GM18505 (cell line): ENCODE measurements at regions not wholly inside any gene's neighbourhood (a gene's known extent, or its start where the extent isn't known, plus 50 kb on each side); places are given as distances from the start of the nearest gene placed in this dataset.
"Not testable (repeated sequence)": the region's sequence is repeated elsewhere in the genome, so short reads cannot be mapped to it uniquely, and the experiment has no call there.

Experiments used
- ATAC-seq: cut with Tn5 transposase; IDR thresholded peaks from one replicate; pipeline ENCODE4 v1.9.1; 2021; ENCODE audit not compliant: unreplicated experiment

DNA sequence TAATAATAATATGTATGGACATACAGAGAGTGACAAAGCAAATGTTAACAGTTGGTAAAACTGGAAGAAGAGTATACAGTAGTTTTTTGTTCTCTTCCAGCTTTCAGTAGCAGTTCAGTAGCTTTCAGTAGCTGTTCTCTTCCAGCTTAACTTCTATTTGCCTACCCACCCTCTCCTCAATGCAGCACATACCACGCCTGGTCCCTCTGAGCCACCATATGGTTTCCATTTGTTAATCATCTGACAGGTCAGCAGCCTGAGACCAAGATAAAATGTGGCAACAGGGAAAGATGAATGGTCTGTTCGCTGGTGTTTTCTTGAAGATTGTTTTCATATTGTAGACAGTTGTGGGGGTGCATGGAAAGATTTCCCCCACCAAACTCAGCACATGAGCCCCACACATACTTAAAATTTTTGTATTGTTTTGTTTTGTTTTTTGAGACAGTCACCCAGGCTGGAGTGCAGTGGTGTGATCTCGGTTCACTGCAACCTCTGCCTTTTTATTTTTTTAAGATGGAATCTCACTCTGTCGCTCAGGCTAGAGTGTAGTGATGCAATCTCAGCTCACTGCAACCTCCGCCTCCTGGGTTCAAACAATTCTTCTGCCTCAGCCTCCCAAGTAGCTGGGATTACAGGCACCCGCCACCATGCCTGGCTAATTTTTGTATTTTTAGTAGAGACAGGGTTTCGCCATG is 56.8 kb downstream of the ATP6V0E2 start:
- not testable (repeated sequence) for ATAC-seq

DNA sequence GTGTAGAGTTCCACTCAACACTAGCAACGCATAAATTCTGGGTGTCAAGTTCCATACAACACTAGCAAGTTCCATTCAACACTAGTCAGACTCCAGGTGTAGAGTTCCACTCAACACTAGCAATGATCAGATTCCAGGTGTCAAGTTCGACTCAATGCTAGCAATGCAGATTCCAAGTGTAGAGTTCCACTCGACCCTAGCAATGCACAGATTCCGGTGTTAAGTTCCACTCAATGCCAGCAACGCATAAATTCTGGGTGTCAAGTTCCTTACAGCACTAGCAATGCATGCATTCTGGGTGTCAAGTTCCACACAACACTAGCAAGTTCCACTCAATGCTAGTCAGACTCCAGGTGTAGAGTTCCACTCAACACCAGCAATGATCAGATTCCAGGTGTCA is 60.0 kb downstream of the ATP6V0E2 start:
- not testable (repeated sequence) for ATAC-seq

GRCh38 chr7:149947346-149947745 is 73.6 kb downstream of the ATP6V0E2 start:
- ATAC-seq: not testable (repeated sequence)

DNA sequence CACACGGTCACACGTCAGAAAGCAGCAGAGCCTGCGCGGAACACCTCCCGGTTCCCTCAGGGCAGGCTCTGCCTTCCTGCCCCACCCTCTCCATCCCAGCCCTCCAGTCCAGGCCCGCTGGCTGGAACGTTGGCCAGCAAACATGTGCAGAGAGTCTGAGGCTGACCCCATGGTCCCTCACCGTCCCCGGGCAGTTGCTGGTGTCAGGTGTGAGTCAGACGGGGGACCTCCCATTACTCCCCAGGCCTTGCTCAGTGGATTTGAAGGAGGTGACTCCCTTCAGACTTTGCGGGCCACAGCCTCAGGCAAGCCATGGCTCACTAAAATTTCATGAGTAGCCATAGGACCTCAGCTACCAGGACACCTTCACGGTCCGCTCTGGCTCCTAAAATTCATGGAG is 74.7 kb downstream of the ATP6V0E2 start:
- not testable (repeated sequence) for ATAC-seq

DNA sequence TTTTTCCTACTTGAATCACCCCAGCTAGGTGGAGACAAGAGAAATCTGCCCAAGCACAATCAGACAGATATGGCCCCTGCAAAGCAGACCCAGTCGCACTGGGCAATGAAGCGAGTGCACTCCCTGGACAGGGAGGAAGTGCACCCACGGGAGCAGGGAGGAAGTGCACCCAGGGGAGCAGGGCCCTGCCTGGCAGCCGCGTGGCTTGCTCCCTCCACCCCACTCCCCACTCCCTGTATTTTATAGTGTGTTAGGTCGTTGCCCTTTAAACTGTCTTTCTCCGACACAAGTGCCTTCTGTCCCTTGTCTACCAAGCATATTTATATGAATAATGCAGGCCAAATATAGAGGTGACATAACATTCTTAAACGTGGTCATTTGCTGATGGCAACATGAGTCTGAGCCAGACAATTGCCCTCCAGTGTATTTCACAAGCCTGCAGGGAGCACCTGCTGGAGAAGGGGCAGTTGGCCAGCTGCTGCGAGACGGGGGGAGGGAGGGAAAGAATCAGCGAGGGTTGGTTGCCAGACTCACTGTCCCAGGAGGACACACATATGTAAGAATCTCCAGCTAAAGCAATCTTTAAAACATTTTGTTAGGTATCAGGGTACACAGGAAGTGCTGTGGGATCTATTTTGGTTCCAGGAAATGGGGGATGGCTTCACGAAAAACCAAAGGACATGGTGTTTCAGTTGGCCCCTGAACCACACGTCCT is 76.3 kb downstream of the ATP6V0E2 start:
- ATAC-seq: not testable (repeated sequence)

DNA sequence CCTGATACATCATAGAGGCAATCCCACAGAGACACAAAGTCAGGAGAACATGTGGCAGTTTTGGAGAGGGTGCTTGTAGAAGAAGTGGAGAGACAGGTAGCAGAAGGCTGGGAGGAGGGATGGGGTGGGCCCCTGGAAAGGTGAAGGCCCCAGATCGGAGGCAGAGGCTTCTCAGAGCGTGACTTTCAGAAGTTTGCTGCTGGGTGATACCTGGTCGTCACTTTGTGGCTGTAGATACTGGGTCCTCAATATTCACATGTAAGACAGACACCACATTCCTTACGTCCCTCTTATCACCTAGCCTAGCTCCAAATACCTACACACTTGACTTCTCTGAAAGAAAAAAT is 76.8 kb downstream of the ATP6V0E2 start:
- not testable (repeated sequence) for ATAC-seq

DNA sequence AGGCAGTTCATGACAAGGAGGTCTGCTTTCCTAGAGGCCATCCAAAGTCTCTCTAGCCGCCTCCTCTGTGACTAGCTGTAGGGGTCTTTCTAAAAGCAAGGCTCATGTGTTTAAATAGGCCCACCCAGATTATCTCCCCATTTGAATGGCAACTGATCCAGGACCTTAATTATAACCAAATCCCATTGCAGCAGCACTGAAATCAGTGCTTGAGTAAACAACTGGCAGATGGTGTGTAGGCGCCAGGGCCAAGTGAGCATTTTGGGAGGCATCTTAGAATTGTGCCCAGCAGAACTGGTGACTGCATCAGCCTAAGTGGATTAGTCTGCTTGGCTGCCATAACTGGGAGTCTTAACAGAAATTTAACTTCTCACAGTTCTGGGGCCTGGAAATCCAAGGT is 77.8 kb downstream of the ATP6V0E2 start:
- ATAC-seq: not testable (repeated sequence)

- not testable (repeated sequence) for ATAC-seq
Measured at GRCh38 chr7:149958880-149959279, 85.1 kb downstream of the ATP6V0E2 start.

- ATAC-seq: not testable (repeated sequence)
Measured at GRCh38 chr7:149960863-149961262, 87.1 kb downstream of the ATP6V0E2 start.

- not testable (repeated sequence) for ATAC-seq
Measured at GRCh38 chr7:149961878-149962277, 88.1 kb downstream of the ATP6V0E2 start.

- not testable (repeated sequence) for ATAC-seq
Measured at GRCh38 chr7:149962685-149963319, 89.0 kb downstream of the ATP6V0E2 start.

GRCh38 chr7:149963985-149964384 is 90.2 kb downstream of the ATP6V0E2 start:
- not testable (repeated sequence) for ATAC-seq

DNA sequence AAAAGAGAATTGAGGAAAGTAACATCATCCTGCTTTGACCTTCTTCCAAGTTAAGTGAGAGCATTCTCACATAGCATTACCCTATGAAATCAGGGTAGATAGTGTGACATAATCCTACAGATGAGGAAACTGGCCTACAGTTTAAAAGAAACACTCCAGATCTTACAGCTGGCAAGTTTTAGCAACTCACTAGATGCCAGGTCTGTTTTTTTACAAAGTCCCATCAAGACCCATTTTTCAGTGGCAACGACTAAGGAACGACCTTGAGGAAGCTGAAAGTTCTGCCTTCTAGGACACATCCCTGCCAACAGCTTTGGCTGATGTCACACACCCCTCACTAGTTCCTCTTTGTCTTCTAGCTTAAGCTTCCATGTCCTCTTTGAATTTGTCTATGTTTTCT is 92.7 kb downstream of the ATP6V0E2 start:
- ATAC-seq: not testable (repeated sequence)

DNA sequence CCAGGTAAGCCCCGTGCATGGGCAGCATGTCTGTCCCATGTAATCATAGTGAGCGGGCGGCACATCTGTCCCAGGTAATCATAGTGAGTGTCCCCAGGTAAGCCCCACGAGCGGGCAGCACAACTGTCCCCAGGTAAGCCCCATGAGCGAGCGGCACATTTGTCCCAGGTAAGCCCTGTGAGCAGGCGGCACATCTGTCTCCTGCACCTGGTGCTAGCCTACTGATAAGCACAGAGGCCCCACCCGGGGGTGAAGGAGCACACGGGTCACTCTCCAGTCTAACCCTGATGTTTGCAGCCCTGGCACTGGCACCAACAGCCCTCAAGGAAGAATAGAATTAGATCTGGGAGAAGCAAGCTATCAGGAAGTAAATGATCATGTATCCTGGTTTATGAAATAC is 99.2 kb downstream of the ATP6V0E2 start:
- not testable (repeated sequence) for ATAC-seq

- not testable (repeated sequence) for ATAC-seq
Measured at GRCh38 chr7:149973681-149974080, 99.9 kb downstream of the ATP6V0E2 start.

DNA sequence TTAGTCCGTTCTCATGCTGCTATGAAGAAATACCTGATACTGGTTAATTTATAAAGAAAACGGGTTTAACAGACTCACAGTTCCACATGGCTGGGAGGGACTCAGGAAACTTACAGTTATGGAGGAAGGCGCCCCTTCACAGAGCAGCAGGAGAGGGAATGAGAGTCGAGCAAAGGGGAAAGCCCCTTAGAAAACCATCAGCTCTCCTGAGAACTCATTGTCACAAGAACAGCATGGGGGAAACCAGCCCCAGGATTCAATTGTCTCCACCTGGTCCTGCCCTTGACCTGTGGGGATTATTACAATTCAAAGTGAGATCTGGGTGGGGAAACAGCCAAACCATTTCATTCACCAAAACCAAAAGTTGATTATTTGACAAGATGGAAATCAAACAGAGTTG is 101.8 kb downstream of the ATP6V0E2 start:
- not testable (repeated sequence) for ATAC-seq

- not testable (repeated sequence) for ATAC-seq
Measured at GRCh38 chr7:149978537-149978936, 104.8 kb downstream of the ATP6V0E2 start.

GRCh38 chr7:149978944-149979343 is 105.2 kb downstream of the ATP6V0E2 start:
- ATAC-seq: not testable (repeated sequence)

GRCh38 chr7:149982537-149983112 is 108.9 kb downstream of the ATP6V0E2 start:
- not testable (repeated sequence) for ATAC-seq

- not testable (repeated sequence) for ATAC-seq
Measured at GRCh38 chr7:149986866-149987265, 113.1 kb downstream of the ATP6V0E2 start.

- ATAC-seq: not testable (repeated sequence)
Measured at GRCh38 chr7:149991652-149992302, 118.0 kb downstream of the ATP6V0E2 start.
